Astrocyte (in vitro differentiated cells and primary cell): ENCODE measurements at regions not wholly inside any gene's neighbourhood (a gene's known extent, or its start where the extent isn't known, plus 50 kb on each side); places are given as distances from the start of the nearest gene placed in this dataset.

ENCODE experiments used
- DNase-seq: peaks from one replicate; pipeline ENCODE4 v3.0.0-alpha.2; 2010; ENCODE audit warnings: low read depth
- FAIRE-seq: peaks from 2 replicates; lab custom pipeline; 2011; peaks lifted over from hg19 to GRCh38; lab: Jason Lieb, UNC
- H2AFZ ChIP-seq: 2 replicates; pipeline ENCODE4 v1.6.0; 2012; ENCODE audit warnings: low read depth, low read length, inconsistent platforms
- H3K27ac ChIP-seq: 2 replicates; pipeline ENCODE4 v1.5.1; 2011; ENCODE audit warnings: low read depth, low read length, inconsistent platforms
- H3K27me3 ChIP-seq: 2 replicates; pipeline ENCODE4 v1.6.0; 2011; ENCODE audit warnings: low read length, inconsistent platforms; ENCODE audit not compliant: insufficient read depth
- H3K36me3 ChIP-seq: 2 replicates; pipeline ENCODE4 v1.5.1; 2011; ENCODE audit warnings: low read length, inconsistent platforms; ENCODE audit not compliant: insufficient read depth
- H3K4me1 ChIP-seq: 2 replicates; pipeline ENCODE4 v1.5.1; 2011; ENCODE audit warnings: low read length, inconsistent platforms; ENCODE audit not compliant: insufficient read depth
- H3K4me2 ChIP-seq: 2 replicates; pipeline ENCODE4 v1.6.0; 2012; ENCODE audit warnings: low read length, inconsistent platforms
- H3K4me3 ChIP-seq: 2 replicates; pipeline ENCODE4 v1.5.1; 2011; ENCODE audit warnings: low read depth, mild to moderate bottlenecking, low read length, inconsistent platforms; ENCODE audit not compliant: insufficient read depth
- H3K79me2 ChIP-seq: 2 replicates; pipeline ENCODE4 v1.6.0; 2012; ENCODE audit warnings: mild to moderate bottlenecking, low read length, inconsistent platforms; ENCODE audit not compliant: insufficient read depth
- H3K9ac ChIP-seq: 2 replicates; pipeline ENCODE4 v1.6.0; 2012; ENCODE audit warnings: mild to moderate bottlenecking, low read length, inconsistent platforms
- H3K9me3 ChIP-seq: 2 replicates; pipeline ENCODE4 v1.5.1; 2012; ENCODE audit warnings: low read depth, mild to moderate bottlenecking, low read length, inconsistent platforms; ENCODE audit not compliant: insufficient read depth
- H4K20me1 ChIP-seq: 2 replicates; pipeline ENCODE4 v1.6.0; 2012; ENCODE audit warnings: low read length, inconsistent platforms; ENCODE audit not compliant: insufficient read depth
- H3K27ac Mint-ChIP-seq: one replicate; pipeline ENCODE4 v1.8.0; 2021; ENCODE audit warnings: mild to moderate bottlenecking, mixed read lengths; ENCODE audit not compliant: unreplicated experiment
- H3K27me3 Mint-ChIP-seq: one replicate; pipeline ENCODE4 v1.8.0; 2021; ENCODE audit warnings: low read depth, mixed read lengths; ENCODE audit not compliant: unreplicated experiment
- H3K36me3 Mint-ChIP-seq: one replicate; pipeline ENCODE4 v1.8.0; 2021; ENCODE audit warnings: low read depth, mixed read lengths; ENCODE audit not compliant: unreplicated experiment
- H3K4me1 Mint-ChIP-seq: one replicate; pipeline ENCODE4 v1.8.0; 2021; ENCODE audit warnings: low read depth, mixed read lengths; ENCODE audit not compliant: unreplicated experiment
- H3K4me3 Mint-ChIP-seq: one replicate; pipeline ENCODE4 v1.8.0; 2021; ENCODE audit warnings: mild to moderate bottlenecking, moderate library complexity, mixed read lengths; ENCODE audit not compliant: unreplicated experiment
- H3K9me3 Mint-ChIP-seq: one replicate; pipeline ENCODE4 v1.8.0; 2021; ENCODE audit warnings: mild to moderate bottlenecking, mixed read lengths; ENCODE audit not compliant: unreplicated experiment
- EZH2 ChIP-seq: IDR thresholded peaks from 2 replicates; pipeline ENCODE4 v1.6.1; 2012; ENCODE audit warnings: mild to moderate bottlenecking, low read length, inconsistent platforms; ENCODE audit not compliant: insufficient read depth
- TF ChIP-seq, protein P1 (sequence below): IDR thresholded peaks from 2 replicates; pipeline ENCODE4 v1.5.1; 2011; ENCODE audit warnings: low read depth, mild to moderate bottlenecking, inconsistent platforms, low read length, moderate library complexity; ENCODE audit not compliant: insufficient read depth

- no peaks in the 10 kb centered on the region for H3K36me3 Mint-ChIP-seq
- H3K27me3 Mint-ChIP-seq, result no peaks in the 10 kb centered on the region
- H2AFZ ChIP-seq, result no peak overlapping the region
- H3K79me2 ChIP-seq, result no peaks in the 10 kb centered on the region
- no peaks in the 10 kb centered on the region for H3K9me3 ChIP-seq
- no peak overlapping the region for H3K9ac ChIP-seq
- DNase-seq (no peak), FAIRE-seq (no peak)
- H3K27me3 ChIP-seq, result no peaks in the 10 kb centered on the region
- H4K20me1 ChIP-seq, result no peaks in the 10 kb centered on the region
- no peak overlapping the region for H3K27ac Mint-ChIP-seq
- TF ChIP-seq EZH2, result no peak
- H3K27ac ChIP-seq, result no peak overlapping the region
- H3K4me3 Mint-ChIP-seq, result no peak overlapping the region
- H3K4me1 Mint-ChIP-seq, result no peaks in the 10 kb centered on the region
- H3K9me3 Mint-ChIP-seq, result peaks cover 2% of the 10 kb centered on the region
- no peaks in the 10 kb centered on the region for H3K36me3 ChIP-seq
- H3K4me1 ChIP-seq, result no peaks in the 10 kb centered on the region
- no peak overlapping the region for H3K4me2 ChIP-seq
- no peak overlapping the region for H3K4me3 ChIP-seq
Observed at GRCh38 chr13:88162076-88162702, 491.0 kb downstream of the SLITRK5 start.

DNA sequence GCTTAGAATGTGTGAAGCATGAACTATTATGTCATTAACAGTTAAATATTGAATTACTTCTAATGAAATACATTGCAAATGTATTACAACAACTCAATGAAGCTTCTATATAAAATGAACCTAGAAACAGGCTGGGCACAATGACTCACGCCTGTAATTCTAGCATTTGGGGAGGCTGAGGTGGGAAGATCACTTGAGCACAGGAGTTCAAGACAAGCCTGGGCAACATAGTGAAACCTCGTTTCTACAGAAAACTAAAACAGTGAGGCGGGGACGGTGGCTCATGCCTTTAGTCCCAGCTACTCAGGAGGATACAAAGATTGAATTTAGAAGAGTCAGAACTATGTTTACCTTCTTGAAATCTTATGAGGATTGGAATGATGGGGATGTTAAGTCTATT lies 505.1 kb downstream of the SLITRK5 start:
- Histone ChIP-seq H3K27me3 (no peaks in the 10 kb centered on the region), H3K27ac (no peak overlapping the region), H3K4me1 (no peaks in the 10 kb centered on the region), H2AFZ (no peak overlapping the region), H4K20me1 (no peaks in the 10 kb centered on the region), H3K9ac (no peak overlapping the region), H3K79me2 (no peaks in the 10 kb centered on the region), H3K4me3 (no peak overlapping the region), H3K36me3 (no peaks in the 10 kb centered on the region), H3K4me2 (no peak overlapping the region), H3K9me3 (no peaks in the 10 kb centered on the region)
- DNase-seq (no peak), FAIRE-seq (no peak)
- Mint-ChIP-seq H3K36me3 (no peaks in the 10 kb centered on the region), H3K27ac (no peak overlapping the region), H3K4me1 (no peaks in the 10 kb centered on the region), H3K4me3 (no peak overlapping the region), H3K27me3 (no peaks in the 10 kb centered on the region), H3K9me3 (no peaks in the 10 kb centered on the region)
- TF ChIP-seq EZH2, result no peak
- TF ChIP-seq, protein P1, sequence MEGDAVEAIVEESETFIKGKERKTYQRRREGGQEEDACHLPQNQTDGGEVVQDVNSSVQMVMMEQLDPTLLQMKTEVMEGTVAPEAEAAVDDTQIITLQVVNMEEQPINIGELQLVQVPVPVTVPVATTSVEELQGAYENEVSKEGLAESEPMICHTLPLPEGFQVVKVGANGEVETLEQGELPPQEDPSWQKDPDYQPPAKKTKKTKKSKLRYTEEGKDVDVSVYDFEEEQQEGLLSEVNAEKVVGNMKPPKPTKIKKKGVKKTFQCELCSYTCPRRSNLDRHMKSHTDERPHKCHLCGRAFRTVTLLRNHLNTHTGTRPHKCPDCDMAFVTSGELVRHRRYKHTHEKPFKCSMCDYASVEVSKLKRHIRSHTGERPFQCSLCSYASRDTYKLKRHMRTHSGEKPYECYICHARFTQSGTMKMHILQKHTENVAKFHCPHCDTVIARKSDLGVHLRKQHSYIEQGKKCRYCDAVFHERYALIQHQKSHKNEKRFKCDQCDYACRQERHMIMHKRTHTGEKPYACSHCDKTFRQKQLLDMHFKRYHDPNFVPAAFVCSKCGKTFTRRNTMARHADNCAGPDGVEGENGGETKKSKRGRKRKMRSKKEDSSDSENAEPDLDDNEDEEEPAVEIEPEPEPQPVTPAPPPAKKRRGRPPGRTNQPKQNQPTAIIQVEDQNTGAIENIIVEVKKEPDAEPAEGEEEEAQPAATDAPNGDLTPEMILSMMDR, result no peak

DNA sequence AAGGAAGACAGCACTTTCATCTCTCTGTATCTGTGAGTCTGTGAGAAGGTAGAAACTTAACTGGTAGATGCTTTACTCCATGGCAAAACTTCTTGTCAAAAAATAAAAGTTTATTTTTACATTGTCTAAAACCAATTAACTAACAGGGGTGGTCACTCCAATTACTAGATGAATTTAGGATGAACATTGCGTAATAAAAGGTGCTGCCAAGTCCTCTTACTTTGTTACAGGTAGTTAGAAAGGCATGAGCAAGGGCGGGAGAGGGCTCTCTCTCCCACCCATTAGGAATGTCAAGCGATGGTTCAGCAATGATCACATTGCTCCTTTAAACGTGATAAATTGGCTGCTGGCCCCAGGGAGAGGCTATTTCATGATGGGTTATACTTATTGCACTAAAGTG lies 512.3 kb downstream of the SLITRK5 start:
- FAIRE-seq, result no peak
- no peaks in the 10 kb centered on the region for H3K36me3 Mint-ChIP-seq
- H2AFZ ChIP-seq, result no peak overlapping the region

More for the DNA sequence above, 512.3 kb downstream of the SLITRK5 start:
- Histone ChIP-seq H3K79me2 (no peaks in the 10 kb centered on the region), H3K27ac (no peak overlapping the region), H3K4me2 (no peak overlapping the region), H3K4me1 (no peaks in the 10 kb centered on the region), H4K20me1 (no peaks in the 10 kb centered on the region), H3K36me3 (no peaks in the 10 kb centered on the region), H3K9me3 (no peaks in the 10 kb centered on the region), H3K4me3 (no peak overlapping the region), H3K9ac (no peak overlapping the region), H3K27me3 (no peaks in the 10 kb centered on the region)
- H3K27me3 Mint-ChIP-seq, result no peaks in the 10 kb centered on the region
- DNase-seq, result no peak
- no peaks in the 10 kb centered on the region for H3K4me1 Mint-ChIP-seq
- TF ChIP-seq EZH2, result no peak
- TF ChIP-seq, protein P1, result no peak
- no peaks in the 10 kb centered on the region for H3K9me3 Mint-ChIP-seq
- no peak overlapping the region for H3K4me3 Mint-ChIP-seq
- no peak overlapping the region for H3K27ac Mint-ChIP-seq
